ENCODE measurements at regions not wholly inside any gene's neighbourhood (a gene's known extent, or its start where the extent isn't known, plus 50 kb on each side); places are given as distances from the start of the nearest gene placed in this dataset.

DNA sequence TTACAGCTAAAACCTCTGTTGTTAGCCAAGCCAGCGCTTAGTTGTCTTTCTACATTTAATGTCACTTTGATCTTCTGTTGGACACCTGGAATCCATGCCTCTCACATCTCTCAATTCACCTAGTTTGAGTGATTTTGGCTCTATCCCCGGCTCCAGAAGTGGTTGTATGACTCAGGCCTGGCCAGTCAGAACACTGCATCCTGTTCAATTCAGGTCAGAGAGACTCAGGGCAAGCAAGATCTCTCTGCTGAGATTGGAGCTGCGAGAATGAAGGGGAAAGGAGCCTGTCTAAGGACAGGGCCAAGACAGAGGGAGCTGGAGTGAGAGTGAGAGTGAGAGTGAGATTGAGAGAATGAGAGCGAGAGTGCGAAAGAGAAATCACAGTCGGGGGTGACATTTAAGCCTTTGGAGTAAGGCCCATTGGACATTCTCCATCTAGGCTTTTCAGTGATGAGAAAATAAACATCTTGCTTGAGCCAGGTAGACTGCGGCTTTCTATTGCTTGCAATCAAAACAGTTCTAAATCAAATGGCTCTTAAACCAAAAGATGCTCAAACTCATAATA is 83.3 kb upstream of the DYNC1I1 start:
- Mint-ChIP-seq H3K4me3 (no peak overlapping the region), H3K36me3 (ENCODE audit: low read depth) (no peaks in the 10 kb centered on the region), H3K27ac (no peak overlapping the region), H3K4me1 (ENCODE audit: low read depth) (no peaks in the 10 kb centered on the region), H3K27me3 (peaks cover 2% of the 10 kb centered on the region), H3K9me3 (no peaks in the 10 kb centered on the region)
- CTCF ChIA-PET: interaction anchor here (0.7 to 7.8 kb wide), 6 partner anchors 105 to 209 kb away, joined by 3 to 117 read pairs (median 4); no protein-coding TSS in a partner anchor
- TF ChIP-seq, protein P1, sequence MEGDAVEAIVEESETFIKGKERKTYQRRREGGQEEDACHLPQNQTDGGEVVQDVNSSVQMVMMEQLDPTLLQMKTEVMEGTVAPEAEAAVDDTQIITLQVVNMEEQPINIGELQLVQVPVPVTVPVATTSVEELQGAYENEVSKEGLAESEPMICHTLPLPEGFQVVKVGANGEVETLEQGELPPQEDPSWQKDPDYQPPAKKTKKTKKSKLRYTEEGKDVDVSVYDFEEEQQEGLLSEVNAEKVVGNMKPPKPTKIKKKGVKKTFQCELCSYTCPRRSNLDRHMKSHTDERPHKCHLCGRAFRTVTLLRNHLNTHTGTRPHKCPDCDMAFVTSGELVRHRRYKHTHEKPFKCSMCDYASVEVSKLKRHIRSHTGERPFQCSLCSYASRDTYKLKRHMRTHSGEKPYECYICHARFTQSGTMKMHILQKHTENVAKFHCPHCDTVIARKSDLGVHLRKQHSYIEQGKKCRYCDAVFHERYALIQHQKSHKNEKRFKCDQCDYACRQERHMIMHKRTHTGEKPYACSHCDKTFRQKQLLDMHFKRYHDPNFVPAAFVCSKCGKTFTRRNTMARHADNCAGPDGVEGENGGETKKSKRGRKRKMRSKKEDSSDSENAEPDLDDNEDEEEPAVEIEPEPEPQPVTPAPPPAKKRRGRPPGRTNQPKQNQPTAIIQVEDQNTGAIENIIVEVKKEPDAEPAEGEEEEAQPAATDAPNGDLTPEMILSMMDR (IDR thresholded peaks at IDR 0.05): no peak
- POLR2A ChIA-PET: no interaction called here
- no peak for DNase-seq
- intact Hi-C loops (cut with micrococcal nuclease): loop anchor here (5.0 kb wide), 2 partner anchors 162 to 177 kb away; no protein-coding TSS in a partner anchor
- ATAC-seq: no peak

DNA sequence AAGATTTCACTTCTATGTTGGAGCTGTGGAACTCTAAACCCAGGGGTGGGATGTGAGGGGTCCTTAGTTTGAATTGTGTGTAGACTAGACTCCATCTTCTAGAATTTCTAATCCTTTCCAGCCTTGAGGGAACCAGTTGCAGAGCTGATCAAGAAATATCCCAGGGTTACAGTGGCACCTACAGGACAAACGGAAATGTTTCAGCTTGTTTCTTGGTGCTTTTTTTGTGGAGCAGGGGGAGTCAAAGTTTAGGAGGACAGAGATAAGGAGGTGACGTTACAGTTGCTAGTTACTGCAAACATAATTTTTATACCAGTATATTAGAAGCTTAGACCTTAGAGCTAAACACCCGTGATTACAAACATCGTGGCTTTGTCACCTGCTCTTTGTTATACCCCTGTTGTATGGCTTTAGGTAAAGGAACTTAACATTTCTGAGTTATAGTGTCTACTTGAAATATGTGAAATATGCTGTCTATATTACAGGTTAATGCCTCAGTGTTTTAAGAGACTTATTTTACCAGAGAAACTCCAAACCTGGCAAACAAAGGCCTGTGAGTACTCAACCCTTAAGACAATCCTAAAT is 84.5 kb upstream of the DYNC1I1 start:
- Mint-ChIP-seq H3K27me3 (peaks cover 2% of the 10 kb centered on the region), H3K27ac (no peak overlapping the region), H3K36me3 (ENCODE audit: low read depth) (no peaks in the 10 kb centered on the region), H3K9me3 (no peaks in the 10 kb centered on the region), H3K4me1 (ENCODE audit: low read depth) (no peaks in the 10 kb centered on the region), H3K4me3 (no peak overlapping the region)
- ChIA-PET POLR2A (no interaction called here), CTCF (interaction anchor here (1.1 to 7.8 kb wide), 6 partner anchors 107 to 212 kb away, joined by 3 to 117 read pairs (median 4); no protein-coding TSS in a partner anchor)
- no peak for DNase-seq
- no peak for ATAC-seq
- TF ChIP-seq, protein P1 (IDR thresholded peaks at IDR 0.05): no peak
- intact Hi-C loops (cut with micrococcal nuclease): loop anchor here (5.0 kb wide), 2 partner anchors 161 to 176 kb away; no protein-coding TSS in a partner anchor

DNA sequence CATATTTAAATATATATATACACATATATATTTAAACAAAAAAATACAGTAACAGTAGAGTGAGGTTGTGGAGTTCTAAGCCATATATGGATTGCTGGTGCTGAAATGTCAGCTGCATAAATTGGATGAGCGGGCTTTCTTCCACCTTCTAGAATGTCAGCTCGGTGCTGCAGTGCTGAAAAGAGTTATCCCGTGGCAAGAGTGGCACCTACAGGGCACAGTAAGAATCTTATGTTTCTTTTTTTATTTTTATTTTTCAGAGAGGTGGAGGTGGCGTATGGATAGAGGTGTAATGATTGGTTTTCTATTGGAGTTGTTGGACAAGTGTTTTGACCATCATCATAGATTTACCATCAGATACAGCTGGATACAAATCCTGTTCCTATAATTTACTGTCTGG is 86.2 kb upstream of the DYNC1I1 start:
- H3K9me3 Mint-ChIP-seq: no peaks in the 10 kb centered on the region
- ATAC-seq (no peak), DNase-seq (peak; percentile 20)
- ChIA-PET POLR2A (no interaction called here), CTCF (interaction anchor here (0.6 to 7.8 kb wide), 6 partner anchors 141 to 210 kb away, joined by 3 to 117 read pairs (median 4); no protein-coding TSS in a partner anchor)
- H3K27me3 Mint-ChIP-seq: peaks cover 4% of the 10 kb centered on the region
- no peaks in the 10 kb centered on the region for H3K36me3 Mint-ChIP-seq (ENCODE audit: low read depth)
- no peaks in the 10 kb centered on the region for H3K4me1 Mint-ChIP-seq (ENCODE audit: low read depth)
- intact Hi-C loops (cut with micrococcal nuclease): loop anchor here (5.0 kb wide), 2 partner anchors 159 to 174 kb away; no protein-coding TSS in a partner anchor
- TF ChIP-seq, protein P1 (IDR thresholded peaks at IDR 0.05): no peak
- no peak overlapping the region for H3K4me3 Mint-ChIP-seq
- no peak overlapping the region for H3K27ac Mint-ChIP-seq

DNA sequence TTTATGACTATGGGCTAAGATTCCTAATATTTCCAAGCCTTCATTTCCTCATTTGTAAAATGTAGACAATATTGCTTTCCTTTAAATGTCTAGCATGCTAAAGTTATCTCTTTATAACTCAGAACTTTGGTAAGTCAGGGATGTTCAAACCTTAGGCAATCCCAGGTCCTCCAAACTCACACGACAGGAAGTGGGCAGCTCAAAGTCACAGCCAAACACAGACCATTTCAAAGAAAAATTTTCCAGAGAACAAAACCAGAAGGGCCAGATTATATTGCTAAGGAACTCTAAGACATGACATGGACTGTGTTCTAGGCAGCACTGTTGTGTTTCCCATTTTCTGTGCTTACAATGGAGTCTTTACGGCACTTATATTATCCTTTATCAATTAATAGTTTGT is 87.8 kb upstream of the DYNC1I1 start:
- H3K9me3 Mint-ChIP-seq: no peaks in the 10 kb centered on the region
- no peak for DNase-seq
- no peak overlapping the region for H3K27ac Mint-ChIP-seq
- H3K36me3 Mint-ChIP-seq (ENCODE audit: low read depth): no peaks in the 10 kb centered on the region
- no peak overlapping the region for H3K4me3 Mint-ChIP-seq
- ChIA-PET CTCF (interaction anchor here (2.3 kb wide), 1 partner anchor 173 kb away, joined by 8 read pairs; no protein-coding TSS in a partner anchor), POLR2A (no interaction called here)
- H3K27me3 Mint-ChIP-seq: peaks cover 4% of the 10 kb centered on the region
- intact Hi-C loops (cut with micrococcal nuclease): no loop called here
- no peak for ATAC-seq
- H3K4me1 Mint-ChIP-seq (ENCODE audit: low read depth): no peaks in the 10 kb centered on the region
- TF ChIP-seq, protein P1 (IDR thresholded peaks at IDR 0.05): no peak

DNA sequence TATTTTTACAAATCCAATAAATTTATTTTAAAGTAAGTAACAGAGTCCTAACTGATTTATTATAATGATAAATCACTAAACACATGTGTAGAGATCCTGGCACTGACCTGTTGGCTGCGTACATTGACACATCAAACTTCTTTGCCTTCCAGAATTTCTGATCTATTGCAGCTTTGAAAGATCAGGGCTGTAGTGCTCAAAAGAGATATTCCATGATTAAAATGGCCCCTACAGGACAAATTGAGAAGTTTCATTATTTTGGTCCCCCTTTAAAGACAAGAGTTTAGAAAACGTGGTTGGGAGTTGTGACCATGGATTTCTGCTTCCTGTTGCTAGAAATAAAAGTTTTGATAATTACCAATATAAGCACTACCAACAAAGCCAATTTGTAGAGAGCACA is 87.7 kb upstream of the PDK4 start:
- H3K9me3 Mint-ChIP-seq: peaks cover 2% of the 10 kb centered on the region
- no peak overlapping the region for H3K4me3 Mint-ChIP-seq
- H3K27me3 Mint-ChIP-seq: peaks cover 5% of the 10 kb centered on the region
- intact Hi-C loops (cut with micrococcal nuclease): no loop called here
- H3K36me3 Mint-ChIP-seq (ENCODE audit: low read depth): no peaks in the 10 kb centered on the region
- ChIA-PET CTCF (interaction anchor here (0.7 to 2.3 kb wide), 2 partner anchors 171 to 172 kb away, joined by 3 to 8 read pairs; no protein-coding TSS in a partner anchor), POLR2A (no interaction called here)
- no peaks in the 10 kb centered on the region for H3K4me1 Mint-ChIP-seq (ENCODE audit: low read depth)
- no peak for DNase-seq
- H3K27ac Mint-ChIP-seq: no peak overlapping the region
- ATAC-seq: no peak
- TF ChIP-seq, protein P1 (IDR thresholded peaks at IDR 0.05): no peak

Measured in activated CD8-positive, alpha-beta T cell treated with anti-CD3 and anti-CD28 coated beads for 36 hours (primary cell).